SK-N-SH (cell line): ENCODE measurements at regions not wholly inside any gene's neighbourhood (a gene's known extent, or its start where the extent isn't known, plus 50 kb on each side); places are given as distances from the start of the nearest gene placed in this dataset.

Source experiments
- CTCF ChIA-PET: fragments of 300-600, 350-600 bp; formaldehyde crosslinking; extraction: SDS; loops from one replicate; lab custom pipeline; 2021; lab: Yijun Ruan, JAX
- POLR2A ChIA-PET: fragments of 350-600 bp; sonication (Branson Sonifier 250); formaldehyde crosslinking; extraction: SDS; loops from one replicate; lab custom pipeline; 2020; ENCODE audit warnings: antibody characterized with exemption, inconsistent platforms; lab: Yijun Ruan, JAX
- DNase-seq: peaks from one replicate; pipeline ENCODE4 v3.0.0; 2012
- H2AFZ ChIP-seq: fragments of 200-600 bp; sonication (generic); 2 replicates; pipeline ENCODE4 v1.8.1; 2016; ENCODE audit warnings: antibody characterized with exemption, mild to moderate bottlenecking, low read depth
- H3F3A ChIP-seq: fragments of 200-600 bp; sonication (generic); replicated peaks from 2 replicates; pipeline ENCODE3; 2016; ENCODE audit warnings: antibody characterized with exemption, mild to moderate bottlenecking; ENCODE audit not compliant: insufficient read depth
- H3K27ac ChIP-seq, 2 experiments: fragments of 200-500 bp in 1 of 2; fragments of 200-600 bp in 1 of 2; sonication (Bioruptor generic) in 1 of 2; sonication (generic), shearing (Covaris generic) in 1 of 2; 2 replicates each; pipeline versions ENCODE4 v1.5.1 to v1.6.1; 2014 to 2016; ENCODE audit warnings: low read depth in 2 of 2, inconsistent platforms in 1 of 2, low read length in 1 of 2, mild to moderate bottlenecking in 1 of 2, mixed read lengths in 1 of 2
- H3K27me3 ChIP-seq: fragments of 200-600 bp; sonication (generic), shearing (Covaris generic); 2 replicates; pipeline ENCODE4 v1.6.1; 2016; ENCODE audit warnings: mixed run types; ENCODE audit not compliant: insufficient read depth
- H3K36me3 ChIP-seq, 2 experiments: fragments of 200-500 bp in 1 of 2; fragments of 200-600 bp in 1 of 2; sonication (Bioruptor generic) in 1 of 2; sonication (generic) in 1 of 2; replicated peaks in 1 of 2; 2 replicates each; pipeline versions ENCODE3 to v1.5.1; 2014 to 2016; ENCODE audit warnings: low read length in 1 of 2, mild to moderate bottlenecking in 1 of 2; ENCODE audit not compliant: insufficient read depth in 2 of 2, control insufficient read depth in 1 of 2
- H3K4me1 ChIP-seq, 2 experiments: fragments of 200-500 bp in 1 of 2; fragments of 200-600 bp in 1 of 2; sonication (Bioruptor generic) in 1 of 2; sonication (generic), shearing (Covaris generic) in 1 of 2; 2 replicates each; pipeline versions ENCODE4 v1.5.1 to v1.6.1; 2014 to 2016; ENCODE audit warnings: low read depth in 1 of 2, low read length in 1 of 2, mixed run types in 1 of 2; ENCODE audit not compliant: insufficient read depth in 2 of 2, control insufficient read depth in 1 of 2
- H3K4me2 ChIP-seq: fragments of 200-600 bp; sonication (generic), shearing (Covaris generic); 2 replicates; pipeline ENCODE4 v1.6.1; 2017; ENCODE audit warnings: mixed run types
- H3K4me3 ChIP-seq, 2 experiments: fragments of 200-500 bp in 1 of 2; fragments of 200-600 bp in 1 of 2; sonication (Bioruptor generic) in 1 of 2; sonication (generic), shearing (Covaris generic) in 1 of 2; 2 replicates each; pipeline versions ENCODE4 v1.5.1 to v1.8.1; 2014 to 2016; ENCODE audit warnings: low read depth in 2 of 2, inconsistent platforms in 1 of 2, low read length in 1 of 2, mild to moderate bottlenecking in 1 of 2, mixed read lengths in 1 of 2, moderate library complexity in 1 of 2
- H3K79me2 ChIP-seq: fragments of 200-600 bp; sonication (generic); 2 replicates; pipeline ENCODE4 v1.8.1; 2017; ENCODE audit warnings: mild to moderate bottlenecking; ENCODE audit not compliant: insufficient read depth
- H3K9ac ChIP-seq: fragments of 200-600 bp; sonication (generic); 2 replicates; pipeline ENCODE4 v1.6.1; 2017; ENCODE audit warnings: mixed run types
- H3K9me2 ChIP-seq: fragments of 200-600 bp; sonication (generic); 2 replicates; pipeline ENCODE4 v1.6.1; 2017; ENCODE audit warnings: mixed run types
- H3K9me3 ChIP-seq: fragments of 200-600 bp; sonication (generic); 2 replicates; pipeline ENCODE4 v1.6.1; 2017; ENCODE audit warnings: mixed run types, mild to moderate bottlenecking, moderate library complexity
- H4K20me1 ChIP-seq: fragments of 200-600 bp; sonication (generic); 2 replicates; pipeline ENCODE4 v1.6.1; 2017; ENCODE audit warnings: mild to moderate bottlenecking, mixed run types; ENCODE audit not compliant: insufficient read depth
- CTCF ChIP-seq: fragments of 200-600 bp; sonication (generic); IDR thresholded peaks from 2 replicates; pipeline ENCODE4 v1.6.1; 2017; ENCODE audit warnings: antibody characterized with exemption, mild to moderate bottlenecking, moderate library complexity
- ELF1 ChIP-seq: IDR thresholded peaks from 2 replicates; pipeline ENCODE4 v1.4.0; 2012
- EP300 ChIP-seq, 2 experiments: IDR thresholded peaks; 2 replicates each; pipeline versions ENCODE4 v1.4.0 to v1.6.1; 2012; ENCODE audit warnings: borderline replicate concordance in 1 of 2, low read depth in 1 of 2, low read length in 1 of 2
- FOSL2 ChIP-seq: IDR thresholded peaks from 2 replicates; pipeline ENCODE4 v1.4.0; 2012; ENCODE audit warnings: low read depth, mild to moderate bottlenecking, moderate library complexity, borderline replicate concordance
- GATA2 ChIP-seq: sonication (generic); formaldehyde crosslinking; IDR thresholded peaks from 2 replicates; pipeline ENCODE4 v1.5.0; 2020; ENCODE audit warnings: mild to moderate bottlenecking, missing genetic modification reagents
- IRF3 ChIP-seq: fragments of 150-350 bp; IDR thresholded peaks from 2 replicates; pipeline ENCODE4 v1.6.1; 2016; ENCODE audit warnings: mild to moderate bottlenecking, low read depth, low read length
- JUND ChIP-seq: IDR thresholded peaks from 2 replicates; pipeline ENCODE4 v1.4.0; 2012
- MEF2A ChIP-seq: IDR thresholded peaks from 2 replicates; pipeline ENCODE4 v1.4.0; 2012; ENCODE audit warnings: low read depth, borderline replicate concordance
- MXI1 ChIP-seq: IDR thresholded peaks from 2 replicates; pipeline ENCODE4 v1.6.1; 2012; ENCODE audit warnings: mild to moderate bottlenecking, low read depth, low read length, improper control_type of control experiment
- NFIC ChIP-seq: IDR thresholded peaks from 2 replicates; pipeline ENCODE4 v1.4.0; 2012; ENCODE audit warnings: borderline replicate concordance
- PBX3 ChIP-seq: IDR thresholded peaks from 2 replicates; pipeline ENCODE4; 2012
- POLR2AphosphoS5 ChIP-seq: IDR thresholded peaks from 2 replicates; pipeline ENCODE4 v1.6.1; 2012; ENCODE audit warnings: low read depth, low read length
- RFX5 ChIP-seq: IDR thresholded peaks from 2 replicates; pipeline ENCODE4 v1.6.1; 2012; ENCODE audit warnings: mild to moderate bottlenecking, improper control_type of control experiment, low read length
- RXRA ChIP-seq: IDR thresholded peaks from 2 replicates; pipeline ENCODE4 v1.4.0; 2012; ENCODE audit warnings: low read depth, mild to moderate bottlenecking, borderline replicate concordance
- TCF12 ChIP-seq: IDR thresholded peaks from 2 replicates; pipeline ENCODE4 v1.4.0; 2012
- USF1 ChIP-seq: IDR thresholded peaks from 2 replicates; pipeline ENCODE4 v1.4.0; 2012; ENCODE audit warnings: low read depth, borderline replicate concordance
- USF2 ChIP-seq: fragments of 150-350 bp; IDR thresholded peaks from 2 replicates; pipeline ENCODE4 v1.6.1; 2017; ENCODE audit warnings: antibody characterized with exemption, low read length, low read depth, borderline replicate concordance
- ZBTB33 ChIP-seq: IDR thresholded peaks from 2 replicates; pipeline ENCODE4 v1.4.0; 2012; ENCODE audit warnings: low read depth, borderline replicate concordance

- Histone ChIP-seq H3K4me2 (no peak overlapping the region), H3K27me3 (no peaks in the 10 kb centered on the region), H4K20me1 (no peaks in the 10 kb centered on the region), H3K4me3 (no peak overlapping the region), H3K36me3 (no peaks in the 10 kb centered on the region), H3K9ac (no peak overlapping the region), H3K9me3 (no peaks in the 10 kb centered on the region), H3K9me2 (no peaks in the 10 kb centered on the region), H3K79me2 (no peaks in the 10 kb centered on the region), H2AFZ (no peak overlapping the region), H3F3A (no peaks in the 10 kb centered on the region), H3K27ac (no peak overlapping the region), H3K4me1 (no peaks in the 10 kb centered on the region)
- POLR2A ChIA-PET, result no interaction called here
- no peak for DNase-seq
- CTCF ChIA-PET, result no interaction called here
- TF ChIP-seq NFIC, result no peak
- TF ChIP-seq TCF12, result no peak
- no peak for TF ChIP-seq GATA2 (CRISPR knock-in tag)
- TF ChIP-seq ZBTB33, result no peak
- TF ChIP-seq FOSL2, result no peak
- no peak for TF ChIP-seq JUND
- no peak for TF ChIP-seq RFX5
- TF ChIP-seq IRF3, result no peak
- TF ChIP-seq RXRA, result no peak
- no peak for TF ChIP-seq USF2
- TF ChIP-seq POLR2AphosphoS5, result no peak
- TF ChIP-seq PBX3, result no peak
- TF ChIP-seq MXI1, result no peak
- TF ChIP-seq USF1, result no peak
- TF ChIP-seq MEF2A, result no peak
- no peak for TF ChIP-seq EP300 (IDR thresholded peaks at IDR 0.05; ENCODE audit: borderline replicate concordance in 1 of 2, low read depth in 1 of 2, low read length in 1 of 2)
- no peak for TF ChIP-seq ELF1
- TF ChIP-seq CTCF, result no peak
These were observed 469.0 kb upstream of the NWD2 start for GRCh38 chr4:36775544-36775943.
